Posterior vena cava (tissue), 2 donors: ENCODE measurements at regions not wholly inside any gene's neighbourhood (a gene's known extent, or its start where the extent isn't known, plus 50 kb on each side); places are given as distances from the start of the nearest gene placed in this dataset.
A peak's percentile ranks its signal among the peaks of the same experiment; 100 is the strongest.
"Not testable (repeated sequence)": the region's sequence is repeated elsewhere in the genome, so short reads cannot be mapped to it uniquely, and the experiment has no call there.

Experiments used
- DNase-seq: peaks from one replicate; pipeline ENCODE4 v3.0.0-alpha.2; 2020; ENCODE audit warnings: low spot score
- intact Hi-C, 2 donors: fragments of 100-400 bp; cut with DNase I; formaldehyde crosslinking; loops; one replicate each; pipeline versions ENCODE4 v1.14.1 to v1.14.2; 2022 to 2023
- donor health status: DM: yes; HTN: yes; CAD: no.
- donor health status: DM: yes; HTN: yes; CAD: no.

DNA sequence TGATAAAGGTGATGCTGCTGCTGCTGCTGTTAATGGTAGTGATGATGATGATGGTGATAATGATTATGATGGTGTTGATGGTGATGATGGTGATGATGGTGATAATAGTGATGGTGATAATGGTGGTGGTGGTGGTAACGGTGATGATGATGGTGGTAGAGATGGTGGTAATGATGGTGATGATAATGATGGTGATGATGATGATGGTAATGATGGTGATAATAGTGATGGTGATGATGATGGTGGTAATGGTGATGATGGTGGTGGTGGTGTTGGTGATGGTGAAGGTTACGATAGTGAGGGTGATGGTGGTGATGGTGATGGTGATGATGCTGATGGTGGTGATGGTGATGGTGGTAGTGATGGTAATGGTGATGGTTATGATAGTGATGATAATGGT lies 132.3 kb downstream of the TFAP2C start:
- intact Hi-C loops, result no loop called here
- no peak for DNase-seq

DNA sequence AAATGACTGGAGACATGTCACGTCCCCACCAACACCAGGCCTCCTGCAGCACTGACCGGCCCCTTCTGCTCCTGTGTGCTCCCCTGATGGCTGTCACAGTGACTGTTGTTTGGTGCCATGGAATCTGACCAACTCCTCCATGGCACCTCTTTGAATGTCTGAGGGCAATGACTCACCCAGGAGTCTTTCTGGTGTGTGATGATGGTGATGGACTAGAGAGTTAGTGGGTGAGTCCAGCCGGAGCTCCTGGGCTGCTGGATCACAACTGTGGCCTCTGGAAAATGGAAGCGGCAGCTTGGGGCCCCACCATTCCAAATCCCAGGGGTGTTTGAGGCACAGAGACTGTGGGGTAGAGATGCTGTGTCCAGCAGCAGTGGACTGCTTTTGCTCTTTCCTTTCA lies 133.3 kb downstream of the TFAP2C start:
- DNase-seq, result peak; percentile 17
- intact Hi-C loops, result no loop called here

DNA sequence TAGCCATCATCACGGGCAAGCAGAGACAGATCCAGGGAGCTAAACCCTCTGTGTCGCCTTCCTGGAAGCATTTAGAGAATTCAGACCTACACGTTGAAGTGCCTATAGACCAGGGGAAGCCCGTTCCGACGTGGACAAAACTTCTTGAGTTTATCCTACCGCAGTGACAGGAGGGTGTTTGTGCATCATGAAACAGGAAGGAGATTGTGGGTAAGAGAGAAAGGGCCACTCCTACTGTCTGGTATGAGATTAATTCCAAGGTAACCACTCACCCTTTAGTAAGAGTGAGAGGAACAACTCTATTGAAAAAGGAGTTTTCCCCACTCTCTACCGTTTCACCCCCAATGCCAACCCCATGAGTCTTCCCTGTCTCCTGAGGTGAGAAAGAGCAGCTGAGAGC lies 133.7 kb downstream of the TFAP2C start:
- DNase-seq, result peak; percentile 1
- intact Hi-C loops, result no loop called here

DNA sequence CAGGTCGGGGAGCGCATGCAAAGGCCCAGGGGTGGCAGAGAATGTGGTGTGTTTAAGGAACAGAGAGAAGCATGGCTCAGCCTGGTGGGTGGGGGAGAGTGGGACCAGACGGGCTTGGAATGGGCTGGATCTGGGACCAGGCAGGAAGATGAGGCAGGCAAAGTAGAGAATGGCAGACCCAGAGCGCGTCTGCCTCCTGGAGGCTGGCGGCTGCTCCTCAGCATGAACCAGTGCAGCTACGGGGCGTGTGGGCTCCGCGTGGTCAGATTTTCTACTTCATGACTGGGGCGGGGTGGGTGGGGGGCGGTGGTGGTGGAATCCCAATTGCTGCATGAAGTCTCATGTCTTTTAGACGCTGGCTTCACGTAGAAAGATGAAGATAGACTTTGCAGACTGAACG lies 135.6 kb downstream of the TFAP2C start:
- DNase-seq, result peak; percentile 29
- intact Hi-C loops, result no loop called here

DNA sequence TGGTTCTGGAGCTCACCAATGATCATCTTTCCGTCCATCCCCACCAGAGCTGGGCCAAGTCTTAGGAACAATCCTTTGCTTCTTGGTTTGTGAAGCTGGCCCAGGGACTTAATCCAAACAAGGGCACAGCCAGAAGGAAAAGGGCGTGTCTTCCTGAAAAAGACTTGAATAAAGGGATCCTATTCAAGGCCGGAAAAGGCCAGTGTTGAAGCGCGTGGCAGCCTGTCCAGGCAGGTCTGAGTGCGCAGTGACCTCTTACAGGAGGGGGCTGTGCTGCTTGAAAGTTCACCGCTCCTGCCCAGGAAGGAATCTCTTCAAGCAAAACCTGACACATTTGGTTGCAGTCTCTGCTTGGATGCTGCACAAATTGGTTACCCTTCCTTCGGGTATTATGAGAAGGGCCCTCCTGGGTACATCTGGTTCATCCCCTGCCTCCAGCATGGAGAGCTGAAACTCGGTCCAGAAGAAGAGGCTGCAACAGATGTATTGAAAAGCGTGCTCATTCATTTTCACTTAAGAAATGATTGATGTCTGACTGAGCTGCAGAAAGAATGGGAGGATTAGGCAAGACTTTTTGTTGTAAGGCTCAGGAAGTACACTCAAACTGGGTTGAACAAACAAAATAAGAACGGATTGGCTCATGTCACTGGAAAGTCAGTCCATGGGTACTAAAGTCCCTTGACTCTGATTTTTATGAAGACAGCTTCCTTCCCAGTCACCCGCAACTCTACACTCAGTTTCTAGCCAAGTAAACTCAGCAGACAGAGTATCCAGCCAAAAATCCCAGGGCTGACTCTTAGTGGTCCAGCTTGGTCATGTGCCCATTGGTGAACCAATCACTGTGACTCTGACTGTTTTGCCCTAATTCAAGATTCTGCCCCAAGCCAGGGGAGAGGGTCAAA lies 136.3 kb downstream of the TFAP2C start:
- intact Hi-C loops, result no loop called here
- DNase-seq, result peak; percentile 38

DNA sequence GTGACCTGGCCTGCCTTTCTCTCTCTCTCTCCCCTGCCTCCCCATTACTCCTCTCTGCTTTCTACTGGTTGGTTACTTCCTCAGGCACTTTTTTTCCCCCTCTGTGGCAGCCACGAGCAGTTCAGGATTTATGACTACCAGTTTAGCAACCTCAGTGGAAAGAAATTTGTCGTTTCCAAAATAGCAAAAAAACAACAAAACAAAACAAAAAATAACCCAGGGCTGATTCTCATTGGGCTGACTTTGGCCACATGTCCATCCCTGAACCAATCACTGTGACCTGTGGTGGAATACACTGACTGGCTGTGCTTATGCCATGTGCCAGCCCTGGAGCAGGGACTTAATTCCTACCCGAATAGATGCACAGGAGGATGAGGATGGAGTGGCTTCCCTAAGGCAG lies 137.4 kb downstream of the TFAP2C start:
- intact Hi-C loops, result no loop called here
- DNase-seq, result no peak

DNA sequence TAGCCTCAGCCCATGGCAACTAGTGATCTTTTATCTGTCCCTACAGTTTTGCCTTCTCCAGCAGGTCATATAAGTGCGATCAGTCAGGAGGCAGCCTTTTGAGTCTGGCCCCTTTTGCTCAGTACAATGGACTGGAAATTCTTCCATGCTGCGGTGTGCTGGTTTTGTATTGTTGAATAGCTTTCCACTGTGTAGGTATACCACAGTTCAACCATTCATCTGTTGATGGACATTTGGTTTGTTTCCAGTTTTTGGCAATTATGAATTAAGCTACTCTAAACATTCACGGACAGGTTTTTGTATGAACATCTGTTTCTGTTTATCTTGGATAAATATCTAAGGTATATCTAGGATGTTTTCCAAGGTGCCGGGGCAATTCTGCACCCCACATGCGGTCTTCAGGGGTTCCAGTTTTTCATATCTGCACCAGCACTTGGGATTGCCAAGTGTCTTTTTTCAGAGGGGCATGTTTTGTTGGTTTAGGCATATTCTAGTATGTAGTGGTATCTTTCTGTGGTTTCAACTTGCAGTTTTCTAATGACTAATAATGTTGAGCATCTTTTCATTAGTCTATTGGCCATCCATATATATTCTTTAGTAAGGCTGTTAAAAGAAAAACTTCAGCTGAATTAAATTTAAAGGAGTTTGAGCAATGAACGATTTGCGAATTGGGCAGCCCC lies 141.0 kb downstream of the TFAP2C start:
- peak; percentile 24 for DNase-seq
- intact Hi-C loops, result no loop called here

DNA sequence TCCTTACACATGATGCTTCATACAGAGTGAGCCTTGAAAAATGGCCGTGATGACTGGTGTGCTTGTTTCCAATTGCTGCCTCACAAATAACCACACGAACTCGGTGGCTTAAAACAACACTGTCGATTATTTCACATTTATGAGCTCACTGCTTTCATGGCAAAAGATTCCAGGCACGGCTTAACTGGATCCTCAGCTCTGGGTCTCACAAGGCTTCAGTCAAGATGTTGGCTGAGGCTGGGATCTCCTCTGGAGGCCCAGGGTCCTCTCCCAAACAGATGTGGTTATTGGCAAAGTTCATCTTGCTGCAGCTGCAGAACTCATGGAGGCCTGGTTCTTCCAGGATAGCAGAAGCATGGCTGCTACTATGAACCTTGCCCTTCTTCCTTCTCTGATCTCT lies 144.6 kb downstream of the TFAP2C start:
- DNase-seq, result no peak
- intact Hi-C loops, result no loop called here

DNA sequence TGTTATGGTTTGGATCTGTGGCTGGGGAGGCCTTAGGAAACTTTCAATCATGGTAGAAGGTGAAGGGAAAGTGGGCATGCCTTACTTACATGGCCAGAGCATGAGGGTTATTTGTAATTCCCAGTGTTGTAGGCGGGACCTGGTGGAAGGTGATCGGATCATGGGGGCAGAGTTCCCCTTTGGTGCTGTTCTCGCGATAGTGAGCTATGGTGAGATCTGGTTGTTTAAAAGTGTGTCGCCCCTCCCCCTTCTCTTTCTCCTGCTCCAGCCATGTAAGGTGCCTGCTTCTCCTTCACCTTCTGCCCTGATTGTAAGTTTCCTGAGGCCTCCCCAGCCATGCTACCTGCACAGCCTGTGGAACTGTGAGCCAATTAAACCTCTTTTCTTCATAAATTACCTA lies 145.8 kb downstream of the TFAP2C start:
- intact Hi-C loops, result no loop called here
- no peak for DNase-seq

DNA sequence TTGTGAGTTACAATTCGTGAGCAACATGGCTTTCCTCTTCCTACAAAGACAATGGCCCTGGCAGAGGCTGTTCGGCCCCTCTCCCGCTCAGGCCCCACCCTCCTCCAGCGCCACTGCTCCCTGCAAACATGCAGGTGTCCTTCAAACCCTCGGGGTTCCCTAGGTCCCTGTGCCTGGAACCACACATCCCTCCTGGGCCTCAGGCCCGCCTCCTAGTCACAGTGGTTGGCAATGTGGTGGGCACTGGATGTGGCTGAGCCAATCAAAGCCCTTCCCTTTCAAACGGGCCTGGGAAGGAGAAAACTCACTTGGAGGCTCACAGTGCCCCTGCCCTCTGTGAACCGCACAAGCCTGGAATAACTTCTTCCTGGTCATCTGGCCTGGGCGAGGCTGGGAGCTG lies 147.2 kb downstream of the TFAP2C start:
- intact Hi-C loops, result no loop called here

DNA sequence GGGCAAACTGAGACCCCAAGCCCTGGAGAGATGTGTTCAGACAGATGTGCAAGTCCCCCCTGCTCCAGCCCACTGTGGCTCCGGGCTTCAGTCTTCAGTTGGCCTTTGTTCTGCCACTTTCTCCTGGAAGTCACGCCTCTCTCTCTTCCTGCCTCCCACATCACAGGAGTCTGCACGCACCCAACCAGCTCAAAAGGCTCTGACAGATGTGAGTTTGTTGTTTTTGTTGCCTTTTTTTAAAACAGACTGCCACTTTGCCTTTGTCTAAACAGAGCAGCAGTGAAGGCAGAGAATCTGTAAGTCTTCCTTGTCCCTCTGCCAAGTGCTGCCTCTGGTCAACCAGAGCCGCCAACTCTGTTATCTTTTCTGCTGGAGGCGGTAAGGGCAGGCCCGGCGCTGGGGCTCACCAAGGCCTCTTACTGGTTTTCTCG lies 149.7 kb downstream of the TFAP2C start:
- no peak for DNase-seq
- intact Hi-C loops, result no loop called here

More for the DNA sequence above, 147.2 kb downstream of the TFAP2C start:
- DNase-seq, result no peak

DNA sequence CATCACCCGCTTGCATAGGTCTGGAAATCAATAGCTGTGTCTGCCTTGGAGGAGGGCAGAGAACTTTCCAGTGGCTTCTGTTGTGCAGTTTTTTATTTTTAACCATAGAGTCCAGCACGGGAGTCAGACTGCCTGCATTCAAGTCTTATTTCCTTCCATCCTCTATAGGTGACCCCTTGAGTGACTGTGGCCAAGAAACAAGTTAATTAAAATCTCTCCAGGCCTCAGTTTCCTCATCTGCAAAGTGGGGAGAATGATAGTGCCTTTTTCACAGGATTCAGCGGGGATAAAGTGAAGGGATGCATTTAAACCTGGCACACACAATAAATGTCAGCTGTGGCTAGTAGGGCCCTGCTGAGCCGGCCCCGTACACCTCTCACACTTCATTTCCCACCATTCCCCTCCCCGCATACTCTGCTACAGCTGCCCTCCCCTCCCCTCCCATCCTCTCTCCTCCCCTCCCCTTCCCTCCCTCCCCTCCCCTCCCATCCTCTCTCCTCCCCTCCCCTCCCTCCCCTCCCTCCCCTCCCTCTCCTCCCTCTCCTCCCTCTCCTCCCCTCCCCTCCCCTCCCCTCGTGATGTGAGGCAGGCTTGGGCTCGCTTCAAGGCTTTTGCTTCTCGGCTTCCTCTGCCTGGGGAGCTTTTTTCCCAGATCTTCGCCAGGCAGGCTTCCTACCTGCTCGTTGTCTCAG lies 150.5 kb downstream of the TFAP2C start:
- intact Hi-C loops, result no loop called here
- peak; percentile 17 for DNase-seq

DNA sequence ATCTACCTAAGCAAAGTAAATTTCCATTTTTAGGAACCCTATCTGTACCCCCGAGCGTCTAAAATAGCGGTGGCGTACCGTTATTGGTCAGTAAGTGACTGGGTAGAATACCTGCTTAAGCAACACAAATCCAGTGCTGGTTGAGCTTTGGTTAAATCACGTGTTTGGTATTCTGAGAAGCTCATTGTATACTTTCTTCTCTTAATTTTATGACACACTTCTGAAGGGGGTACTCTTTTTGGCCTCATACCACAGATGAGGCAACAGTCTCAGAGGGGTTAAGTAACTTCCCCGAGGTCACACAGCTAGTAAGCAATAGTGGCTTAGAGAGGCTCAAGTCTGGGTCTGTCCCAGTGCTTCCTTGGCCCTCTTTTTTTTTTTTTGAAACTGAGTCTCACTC lies 151.2 kb downstream of the TFAP2C start:
- intact Hi-C loops, result no loop called here
- DNase-seq, result no peak

DNA sequence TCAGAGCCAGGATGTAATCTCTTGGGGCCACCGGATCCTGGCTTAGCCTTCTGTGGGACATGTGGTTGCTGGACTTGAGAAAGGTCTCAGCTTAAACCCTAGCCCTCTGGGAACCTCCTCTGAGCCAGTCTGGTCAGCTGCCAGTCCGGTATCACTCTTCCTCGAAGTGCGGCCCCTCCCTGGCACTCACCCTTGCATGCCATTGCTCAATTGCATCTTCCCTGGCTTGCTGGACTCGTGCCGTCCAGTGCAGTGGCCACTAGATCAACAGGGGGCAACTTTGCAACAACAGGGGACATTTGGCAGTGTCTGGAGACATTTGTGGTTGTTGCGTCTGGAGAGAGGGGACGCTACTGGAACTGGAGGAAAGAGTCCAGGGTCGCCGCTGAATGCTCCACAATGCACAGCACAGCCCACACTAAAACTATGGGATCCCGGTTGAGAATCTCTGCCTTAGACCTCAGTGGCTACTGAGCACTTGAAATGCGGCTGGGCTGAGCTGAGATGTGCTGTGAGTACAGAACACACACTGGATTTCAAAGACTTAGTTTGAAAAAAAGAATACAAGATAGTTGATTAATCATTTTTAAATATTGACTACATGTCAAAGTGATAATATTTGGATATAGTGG lies 152.1 kb downstream of the TFAP2C start:
- intact Hi-C loops, result no loop called here
- peak; percentile 68 for DNase-seq

DNA sequence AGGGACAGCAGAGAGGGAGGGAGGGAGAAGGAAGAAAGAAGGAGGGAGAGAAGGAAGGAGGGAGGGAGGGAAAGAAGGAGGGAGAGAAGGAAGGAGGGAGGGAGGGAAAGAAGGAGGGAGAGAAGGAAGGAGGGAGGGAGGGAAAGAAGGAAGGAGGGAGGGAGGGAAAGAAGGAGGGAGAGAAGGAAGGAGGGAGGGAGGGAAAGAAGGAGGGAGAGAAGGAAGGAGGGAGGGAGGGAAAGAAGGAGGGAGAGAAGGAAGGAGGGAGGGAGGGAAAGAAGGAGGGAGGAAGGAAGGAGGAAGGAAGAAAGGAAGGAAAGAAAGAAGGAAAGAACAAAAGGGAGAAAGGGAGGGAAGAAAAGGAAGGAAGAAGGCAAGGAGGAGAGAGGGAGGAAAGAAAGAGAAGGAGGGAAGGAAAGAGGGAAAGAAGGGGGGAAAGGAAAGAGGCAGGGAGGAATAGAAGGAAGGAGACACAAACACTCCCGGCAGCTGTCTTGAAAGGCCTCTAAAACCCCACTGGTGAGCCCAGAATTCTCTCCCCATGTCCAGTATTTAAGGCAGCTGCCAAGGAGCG lies 153.0 kb downstream of the TFAP2C start:
- DNase-seq, intact Hi-C loops: not testable (repeated sequence)

DNA sequence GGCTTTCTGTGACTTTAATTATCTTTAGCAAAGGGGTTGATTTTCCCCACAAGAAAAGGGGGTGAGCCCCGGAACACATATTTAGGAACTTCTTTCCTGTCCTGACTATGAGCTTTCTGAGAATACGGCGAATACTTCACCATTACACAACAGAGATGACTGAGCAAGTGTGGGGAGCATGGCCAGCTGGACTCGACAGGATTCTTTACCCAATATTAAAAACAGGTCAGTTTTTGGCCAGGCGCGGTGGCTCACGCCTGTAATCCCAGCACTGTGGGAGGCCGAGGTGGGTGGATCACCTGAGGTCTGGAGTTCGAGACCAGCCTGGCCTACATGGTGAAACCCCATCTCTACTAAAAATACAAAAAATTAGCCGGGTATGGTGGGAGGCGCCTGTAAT lies 153.7 kb downstream of the TFAP2C start:
- DNase-seq, result peak; percentile 60
- intact Hi-C loops, result not testable (repeated sequence)

DNA sequence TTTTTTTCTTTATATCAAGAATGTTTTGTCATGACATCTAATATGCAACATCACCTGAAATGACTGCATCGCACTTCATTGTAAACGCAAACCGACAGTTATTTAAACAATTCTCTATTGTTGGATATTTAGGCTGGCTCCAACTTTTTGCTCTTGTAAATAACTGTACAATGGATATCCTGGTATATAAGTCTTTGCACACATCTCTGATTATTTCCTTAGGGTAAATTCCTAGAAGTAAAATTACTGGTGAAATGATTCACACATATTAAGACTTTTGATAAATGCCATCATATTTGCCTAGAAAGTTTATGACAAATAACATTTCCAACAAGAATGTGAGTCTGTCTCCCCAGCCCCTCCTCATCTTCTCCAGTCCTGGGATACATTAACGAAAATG lies 154.7 kb downstream of the TFAP2C start:
- intact Hi-C loops, result no loop called here

DNA sequence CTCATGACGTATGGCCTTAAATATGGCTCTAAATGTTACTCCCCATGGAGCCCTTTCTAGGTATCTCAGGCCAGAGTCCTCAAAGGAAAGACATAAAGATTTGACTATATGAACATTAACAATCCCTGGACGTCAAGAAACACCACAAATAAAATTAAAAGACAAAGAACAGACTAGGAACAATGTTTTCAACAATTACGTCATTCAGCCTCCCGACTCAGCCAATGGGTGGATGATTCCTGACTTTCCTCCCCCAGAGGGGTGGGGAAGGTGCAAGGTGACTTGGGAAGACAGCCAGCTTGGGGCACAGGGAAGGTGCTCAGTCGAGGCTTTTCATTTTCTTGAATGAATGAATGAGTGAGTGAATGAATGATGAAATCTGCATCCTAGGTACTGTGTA lies 157.4 kb downstream of the TFAP2C start:
- peak; percentile 4 for DNase-seq

More for the DNA sequence above, 154.7 kb downstream of the TFAP2C start:
- no peak for DNase-seq

DNA sequence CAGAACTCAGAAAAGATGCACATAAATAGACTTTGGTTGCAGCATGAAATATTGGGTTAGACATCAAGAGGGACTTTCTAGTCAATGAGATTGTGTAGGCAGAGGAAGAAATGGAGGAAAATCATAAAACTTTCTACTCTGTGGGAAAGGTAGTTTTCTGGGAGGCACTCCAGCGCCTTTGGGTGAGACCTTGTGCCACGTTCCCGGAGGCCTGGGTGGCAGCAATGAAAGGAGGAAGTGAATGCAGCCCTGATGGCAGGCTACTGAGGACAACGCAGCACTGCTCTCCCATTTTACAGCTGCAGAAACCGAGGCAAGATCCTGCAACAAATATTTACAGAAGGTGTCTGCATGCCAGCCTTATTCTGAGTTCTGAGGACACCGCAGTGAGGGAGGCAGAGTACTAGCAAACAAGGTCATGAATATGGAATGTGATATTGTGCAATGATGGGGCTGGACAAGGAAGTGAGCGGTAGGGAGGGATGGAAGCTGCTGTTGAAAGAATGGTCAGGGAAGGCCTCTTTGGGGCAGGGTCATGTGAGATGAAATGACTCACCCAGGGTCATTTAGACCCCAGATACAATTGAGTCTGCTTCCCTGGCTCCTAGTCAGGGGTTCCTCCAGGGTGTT lies 159.1 kb downstream of the TFAP2C start:
- peak; percentile 43 for DNase-seq
- intact Hi-C loops, result no loop called here

More for the DNA sequence above, 157.4 kb downstream of the TFAP2C start:
- intact Hi-C loops, result no loop called here
